Ovary (tissue), 7 donors: ENCODE measurements at regions not wholly inside any gene's neighbourhood (a gene's known extent, or its start where the extent isn't known, plus 50 kb on each side); places are given as distances from the start of the nearest gene placed in this dataset.

ENCODE experiments used
- DNase-seq, 5 donors: peaks; one replicate each; pipeline ENCODE4 v3.0.0-alpha.2; 2019 to 2020
- H3K27ac ChIP-seq, 2 donors: fragments of 200-600 bp; one replicate each; pipeline versions ENCODE4 v1.5.1 to v1.8.0; 2019 to 2022
- H3K27me3 ChIP-seq: fragments of 200-600 bp; one replicate; pipeline ENCODE4 v1.8.0; 2022
- H3K36me3 ChIP-seq: fragments of 200-600 bp; sonication (generic); one replicate; pipeline ENCODE4 v1.5.1; 2019
- H3K4me1 ChIP-seq: one replicate; pipeline ENCODE4 v1.8.1; 2013; ENCODE audit warnings: mild to moderate bottlenecking, moderate library complexity; ENCODE audit not compliant: insufficient read depth
- H3K4me3 ChIP-seq: fragments of 200-600 bp; sonication (generic); one replicate; pipeline ENCODE4 v1.5.1; 2017
- H3K9me3 ChIP-seq, 2 donors: fragments of 200-600 bp in 1 of 2; sonication (generic) in 1 of 2; one replicate each; pipeline versions ENCODE4 v1.5.1 to v1.8.1; 2013 to 2019; ENCODE audit warnings: mild to moderate bottlenecking in 1 of 2, moderate library complexity in 1 of 2
- EP300 ChIP-seq: sonication (generic); formaldehyde crosslinking; IDR thresholded peaks from one replicate; pipeline ENCODE4 v1.6.1; 2017; ENCODE audit warnings: antibody characterized with exemption
- POLR2A ChIP-seq: fragments of 450-650 bp; IDR thresholded peaks from one replicate; pipeline ENCODE4 v1.6.1; 2017; ENCODE audit warnings: antibody characterized with exemption, mild to moderate bottlenecking, moderate library complexity
- WGBS, 3 donors: extraction: QIAGEN DNeasy Blood & Tissue Kit in 1 of 3; methylation state at CpG; one replicate each; pipeline versions ENCODE4 v1.1.5 to v1.1.7; 2013 to 2017; 5-methylcytosine and 5-hydroxymethylcytosine counted together
- intact Hi-C, 4 donors: fragments of 100-400 bp; cut with DNase I; formaldehyde crosslinking; loops; one replicate each; pipeline versions ENCODE4 v1.11.0 to v1.15.1; 2022 to 2023
- TF ChIP-seq, protein P1 (sequence below), 3 donors: fragments of 450-650 bp in 2 of 3; fragments of 200-600 bp in 1 of 3; IDR thresholded peaks; one replicate each; pipeline versions ENCODE4 v1.5.1 to v1.8.0; 2016 to 2022; ENCODE audit warnings: antibody characterized with exemption in 3 of 3, mild to moderate bottlenecking in 1 of 3
- donor health status: DM: no; HTN: no; CAD: no; lungs with moderate emphysema.
- donor health status: DM: no; HTN: no; CAD: no.
- donor health status: Bipolar disorder and iron deficiency.
- donor health status: DM: no; HTN: no; CAD: no.
- donor health status: DM: yes; HTN: yes; CAD: no.

DNA sequence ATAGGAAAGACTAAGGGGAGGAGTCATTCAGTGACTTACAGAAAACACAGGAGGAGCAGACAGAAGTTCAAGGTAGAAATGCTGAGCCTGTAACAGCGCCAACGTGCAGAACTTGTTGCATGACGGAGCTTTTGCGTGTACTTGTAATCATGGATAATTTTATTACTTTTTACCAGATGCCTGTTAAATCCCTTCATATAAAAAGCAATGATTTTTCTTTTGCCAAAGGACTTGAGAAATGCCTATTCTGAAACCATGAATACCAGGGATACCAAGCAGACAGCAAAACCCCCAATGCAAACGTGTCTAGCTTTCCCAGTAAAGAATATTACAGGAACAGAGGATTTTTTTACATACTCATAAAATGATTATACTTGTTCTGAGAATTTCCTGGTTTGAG, 163.6 kb upstream of the GSC start:
- H3K4me1 ChIP-seq = peaks cover 9% of the 10 kb centered on the region
- no peaks in the 10 kb centered on the region for H3K9me3 ChIP-seq
- DNase-seq = no peak
- intact Hi-C loops = no loop called here
- no peak overlapping the region for H3K4me3 ChIP-seq
- H3K36me3 ChIP-seq = no peaks in the 10 kb centered on the region
- TF ChIP-seq EP300 = no peak
- no peak for TF ChIP-seq POLR2A
- TF ChIP-seq, protein P1, sequence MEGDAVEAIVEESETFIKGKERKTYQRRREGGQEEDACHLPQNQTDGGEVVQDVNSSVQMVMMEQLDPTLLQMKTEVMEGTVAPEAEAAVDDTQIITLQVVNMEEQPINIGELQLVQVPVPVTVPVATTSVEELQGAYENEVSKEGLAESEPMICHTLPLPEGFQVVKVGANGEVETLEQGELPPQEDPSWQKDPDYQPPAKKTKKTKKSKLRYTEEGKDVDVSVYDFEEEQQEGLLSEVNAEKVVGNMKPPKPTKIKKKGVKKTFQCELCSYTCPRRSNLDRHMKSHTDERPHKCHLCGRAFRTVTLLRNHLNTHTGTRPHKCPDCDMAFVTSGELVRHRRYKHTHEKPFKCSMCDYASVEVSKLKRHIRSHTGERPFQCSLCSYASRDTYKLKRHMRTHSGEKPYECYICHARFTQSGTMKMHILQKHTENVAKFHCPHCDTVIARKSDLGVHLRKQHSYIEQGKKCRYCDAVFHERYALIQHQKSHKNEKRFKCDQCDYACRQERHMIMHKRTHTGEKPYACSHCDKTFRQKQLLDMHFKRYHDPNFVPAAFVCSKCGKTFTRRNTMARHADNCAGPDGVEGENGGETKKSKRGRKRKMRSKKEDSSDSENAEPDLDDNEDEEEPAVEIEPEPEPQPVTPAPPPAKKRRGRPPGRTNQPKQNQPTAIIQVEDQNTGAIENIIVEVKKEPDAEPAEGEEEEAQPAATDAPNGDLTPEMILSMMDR (IDR thresholded peaks at IDR 0.05) = no peak
- WGBS, 3 donors = 30 to 56% (median 41%) methylated on average over 5 of the region's 5 CpGs
- no peak overlapping the region for H3K27ac ChIP-seq
- no peaks in the 10 kb centered on the region for H3K27me3 ChIP-seq

DNA sequence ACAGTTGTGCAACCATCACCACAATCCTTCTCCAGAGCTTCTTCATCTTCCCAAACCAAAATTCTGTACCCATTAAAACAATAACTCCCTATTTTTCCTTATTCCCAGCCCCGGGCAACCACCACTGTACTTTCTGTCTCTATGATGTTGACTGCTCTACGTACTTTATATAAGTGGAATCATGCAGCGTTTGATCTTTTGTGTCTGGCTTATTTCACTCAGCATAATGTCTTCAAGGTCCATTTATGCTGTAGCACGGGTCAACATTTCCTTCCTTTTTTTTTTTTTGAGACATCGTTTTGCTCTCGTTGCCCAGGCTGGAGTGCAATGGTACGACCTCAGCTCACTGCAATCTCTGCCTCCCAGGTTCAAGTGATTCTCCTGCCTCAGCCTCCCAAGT, 162.7 kb upstream of the GSC start:
- Histone ChIP-seq H3K4me3 (no peak overlapping the region), H3K36me3 (no peaks in the 10 kb centered on the region), H3K27ac (no peak overlapping the region), H3K4me1 (peaks cover 9% of the 10 kb centered on the region), H3K9me3 (no peaks in the 10 kb centered on the region), H3K27me3 (no peaks in the 10 kb centered on the region)
- intact Hi-C loops = no loop called here
- no peak for TF ChIP-seq EP300
- no peak for TF ChIP-seq POLR2A
- TF ChIP-seq, protein P1 (IDR thresholded peaks at IDR 0.05) = no peak
- WGBS, 3 donors = 75 to 88% (median 80%) methylated on average over 7 of the region's 7 CpGs
- no peak for DNase-seq

GRCh38 chr14:94930690-94931089, 160.8 kb upstream of the GSC start:
- no peaks in the 10 kb centered on the region for H3K36me3 ChIP-seq
- no peak for DNase-seq
- no peaks in the 10 kb centered on the region for H3K27me3 ChIP-seq
- H3K4me3 ChIP-seq = no peak overlapping the region
- H3K9me3 ChIP-seq = no peaks in the 10 kb centered on the region
- intact Hi-C loops = no loop called here
- H3K27ac ChIP-seq = no peak overlapping the region
- H3K4me1 ChIP-seq = peaks cover 2% of the 10 kb centered on the region
- 92 to 100% (median 95%) methylated on average over 1 of the region's 1 CpG for WGBS, 3 donors
- TF ChIP-seq, protein P1 (IDR thresholded peaks at IDR 0.05) = no peak
- TF ChIP-seq POLR2A (no peak), EP300 (no peak)

DNA sequence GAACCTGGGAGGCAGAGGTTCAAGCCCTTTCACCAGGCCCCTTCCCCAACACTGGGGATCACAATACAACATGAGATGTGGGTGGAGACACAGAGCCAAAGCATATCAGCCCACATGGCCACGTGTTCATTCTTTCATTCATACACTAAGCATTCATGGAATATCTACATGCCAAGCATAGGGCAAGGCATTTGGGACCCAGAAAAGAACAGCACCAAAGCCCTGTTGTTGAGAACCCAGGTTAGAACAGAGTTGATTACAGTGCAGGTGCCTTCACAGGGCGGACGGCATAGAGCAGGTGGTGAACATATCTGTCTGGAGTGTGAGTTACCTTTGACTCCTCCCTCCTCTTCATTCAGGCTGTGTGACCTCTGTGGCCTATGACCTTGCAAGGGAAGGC, 159.4 kb upstream of the GSC start:
- Histone ChIP-seq H3K36me3 (no peaks in the 10 kb centered on the region), H3K4me3 (no peak overlapping the region), H3K27ac (no peak overlapping the region), H3K4me1 (peaks cover 2% of the 10 kb centered on the region), H3K27me3 (no peaks in the 10 kb centered on the region), H3K9me3 (no peaks in the 10 kb centered on the region)
- 76 to 88% (median 81%) methylated on average over 3 of the region's 3 CpGs for WGBS, 3 donors
- intact Hi-C loops = no loop called here
- no peak for DNase-seq
- TF ChIP-seq, protein P1 (IDR thresholded peaks at IDR 0.05) = no peak
- no peak for TF ChIP-seq EP300
- no peak for TF ChIP-seq POLR2A

DNA sequence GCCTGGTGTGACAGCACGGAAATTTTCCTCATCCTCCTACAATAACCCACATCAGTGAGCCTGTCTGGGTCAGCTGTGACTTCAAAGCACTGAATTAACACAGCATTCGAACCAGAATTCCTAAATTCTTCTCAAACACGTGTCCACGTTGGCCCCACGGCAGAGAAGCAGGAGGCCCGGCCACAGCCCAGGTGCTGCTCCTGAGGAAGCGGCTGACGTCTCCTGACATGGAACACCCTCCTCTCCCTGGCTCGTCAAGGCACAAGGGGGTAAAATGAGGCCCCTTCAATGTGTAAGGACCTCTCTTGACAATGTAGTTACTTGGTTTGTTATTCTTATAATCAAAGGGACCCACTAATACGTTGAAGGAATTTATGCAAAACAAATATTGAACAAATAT, 156.3 kb upstream of the GSC start:
- WGBS, 3 donors = 45 to 61% (median 56%) methylated on average over 10 of the region's 10 CpGs
- H3K27ac ChIP-seq = no peak overlapping the region
- TF ChIP-seq, protein P1 (IDR thresholded peaks at IDR 0.05) = no peak
- no peak for TF ChIP-seq EP300
- TF ChIP-seq POLR2A = no peak
- intact Hi-C loops = no loop called here
- no peaks in the 10 kb centered on the region for H3K9me3 ChIP-seq
- no peaks in the 10 kb centered on the region for H3K36me3 ChIP-seq
- H3K27me3 ChIP-seq = no peaks in the 10 kb centered on the region
- no peak for DNase-seq
- H3K4me3 ChIP-seq = no peak overlapping the region
- H3K4me1 ChIP-seq = no peaks in the 10 kb centered on the region
